GM12878 (cell line): ENCODE measurements at regions not wholly inside any gene's neighbourhood (a gene's known extent, or its start where the extent isn't known, plus 50 kb on each side); places are given as distances from the start of the nearest gene placed in this dataset.

Experiments
- ATAC-seq: fragments of 200-7000 bp; cut with Tn5 transposase; 3 replicates; pipeline ENCODE4 v1.9.1; 2020; ENCODE audit warnings: mild to moderate bottlenecking, moderate library complexity
- BruUV-seq: library from RNA; stranded (reverse); fragments of 400-500 nt; replicated peaks from 2 replicates; lab custom pipeline; 2021; lab: Mats Ljungman, UMichigan
- CTCF ChIA-PET: fragments of 300-600 bp; sonication (Branson Sonifier 250); formaldehyde crosslinking; extraction: SDS; loops from one replicate; lab custom pipeline; 2021; ENCODE audit warnings: inconsistent platforms; lab: Yijun Ruan, JAX
- POLR2A ChIA-PET: fragments of 350-600 bp; formaldehyde crosslinking; extraction: SDS; loops from one replicate; lab custom pipeline; 2021; ENCODE audit warnings: inconsistent platforms; lab: Charles Lee
- RAD21 ChIA-PET: fragments of 300-600 bp; sonication (Branson Sonifier 250); formaldehyde crosslinking; loops from one replicate; lab custom pipeline; 2023; ENCODE audit warnings: antibody characterized with exemption; ENCODE audit not compliant: unreplicated experiment; lab: Charles Lee
- SMC1A ChIA-PET: fragments of 300-600 bp; sonication (Branson Sonifier 250); formaldehyde crosslinking; loops from one replicate; lab custom pipeline; 2023; ENCODE audit not compliant: unreplicated experiment, uncharacterized antibody; lab: Charles Lee
- DNase-seq: peaks from one replicate; pipeline ENCODE4 v3.0.0-alpha.2; 2011; ENCODE audit warnings: low read depth, low spot score
- FAIRE-seq: peaks from 3 replicates; lab custom pipeline; 2011; peaks lifted over from hg19 to GRCh38; lab: Jason Lieb, UNC
- H2AFZ ChIP-seq: 2 replicates; pipeline ENCODE4 v1.6.0; 2011; ENCODE audit warnings: low read depth, low read length, control low read depth; ENCODE audit not compliant: control insufficient read depth
- H3K27ac ChIP-seq: 2 replicates; pipeline ENCODE4 v1.5.1; 2011; ENCODE audit warnings: control low read depth; ENCODE audit not compliant: control insufficient read depth, insufficient read depth
- H3K27me3 ChIP-seq, 2 experiments: replicated peaks in 1 of 2; 2 replicates each; pipeline versions ENCODE4 v1.6.0 to v1.6.1; 2011; ENCODE audit warnings: low read length in 1 of 2; ENCODE audit not compliant: control insufficient read depth in 2 of 2, insufficient read depth in 2 of 2
- H3K36me3 ChIP-seq, 2 experiments: 2 replicates each; pipeline ENCODE4 v1.5.1; 2011; ENCODE audit warnings: low read length in 1 of 2; ENCODE audit not compliant: control insufficient read depth in 2 of 2, insufficient read depth in 2 of 2
- H3K4me1 ChIP-seq: 2 replicates; pipeline ENCODE4 v1.6.1; 2011; ENCODE audit warnings: mild to moderate bottlenecking, low read length, moderate library complexity, mixed read lengths; ENCODE audit not compliant: control insufficient read depth, insufficient read depth
- H3K4me2 ChIP-seq: 2 replicates; pipeline ENCODE4 v1.6.0; 2011; ENCODE audit warnings: control low read depth; ENCODE audit not compliant: control insufficient read depth, insufficient read depth
- H3K4me3 ChIP-seq: fragments of 200-600 bp; sonication (generic); 2 replicates; pipeline ENCODE4 v1.5.1; 2016
- H3K79me2 ChIP-seq: 2 replicates; pipeline ENCODE4 v1.6.0; 2011; ENCODE audit warnings: low read length; ENCODE audit not compliant: control insufficient read depth, insufficient read depth
- H3K9ac ChIP-seq: 2 replicates; pipeline ENCODE4 v1.8.0; 2011; ENCODE audit warnings: low read length, control low read depth, mixed read lengths; ENCODE audit not compliant: control insufficient read depth, insufficient read depth
- H3K9me3 ChIP-seq: replicated peaks from 3 replicates; pipeline ENCODE4 v1.5.1; 2011; ENCODE audit warnings: mild to moderate bottlenecking, low read length; ENCODE audit not compliant: control insufficient read depth, insufficient read depth
- H4K20me1 ChIP-seq: 2 replicates; pipeline ENCODE4 v1.6.0; 2011; ENCODE audit not compliant: control insufficient read depth, insufficient read depth
- CBX5 ChIP-seq: sonication (generic); IDR thresholded peaks from 2 replicates; pipeline ENCODE4 v1.6.1; 2016; ENCODE audit warnings: low read depth, moderate library complexity, mild to moderate bottlenecking, inconsistent platforms
- CREB1 ChIP-seq: IDR thresholded peaks from 2 replicates; pipeline ENCODE4 v1.6.1; 2012; ENCODE audit warnings: low read depth, mild to moderate bottlenecking, inconsistent platforms
- IRF3 ChIP-seq: fragments of 450-650 bp; IDR thresholded peaks from 2 replicates; pipeline ENCODE4 v1.6.1; 2014; ENCODE audit warnings: mild to moderate bottlenecking
- PBX3 ChIP-seq: IDR thresholded peaks from 2 replicates; pipeline ENCODE4 v1.6.1; 2011; ENCODE audit warnings: mild to moderate bottlenecking, low read depth, low read length, moderate library complexity; ENCODE audit not compliant: insufficient replicate concordance
- SKIL ChIP-seq: fragments of 450-650 bp; IDR thresholded peaks from 2 replicates; pipeline ENCODE4 v1.6.1; 2017; ENCODE audit warnings: mild to moderate bottlenecking, low read depth, inconsistent platforms; ENCODE audit not compliant: poor library complexity, severe bottlenecking
- SMC3 ChIP-seq: IDR thresholded peaks from 2 replicates; pipeline ENCODE4 v1.6.1; 2011; ENCODE audit warnings: low read length, improper control_type of control experiment, borderline replicate concordance
- TCF3 ChIP-seq: IDR thresholded peaks from 2 replicates; pipeline ENCODE4 v1.6.1; 2012; ENCODE audit warnings: low read depth, mild to moderate bottlenecking, low read length, borderline replicate concordance; ENCODE audit not compliant: insufficient read depth
- ZNF384 ChIP-seq: IDR thresholded peaks from 2 replicates; pipeline ENCODE4 v1.6.1; 2012; ENCODE audit warnings: low read depth, mild to moderate bottlenecking, low read length, improper control_type of control experiment, borderline replicate concordance
- WGBS: methylation state at CpG from one replicate; pipeline ENCODE4 v1.1.6; 2016; ENCODE audit warnings: low lambda C conversion rate; ENCODE audit not compliant: insufficient replicate concordance, insufficient coverage; ENCODE audit errors: missing lambda C conversion rate; 5-methylcytosine and 5-hydroxymethylcytosine counted together
- in situ Hi-C: fragments of 300-500 bp; cut with MboI; formaldehyde crosslinking; loops from 9 replicates; pipeline ENCODE4 v1.14.3; 2018; ENCODE audit warnings: mixed read lengths
- intact Hi-C: fragments of 100-400 bp; cut with micrococcal nuclease; formaldehyde crosslinking; loops from one replicate; pipeline ENCODE4 v1.14.2; 2022; ENCODE audit not compliant: unreplicated experiment
- TF ChIP-seq, protein P1 (sequence below): fragments of 450-650 bp; formaldehyde crosslinking; IDR thresholded peaks from 2 replicates; pipeline ENCODE4 v1.4.0; 2020; ENCODE audit warnings: mild to moderate bottlenecking, moderate library complexity

DNA sequence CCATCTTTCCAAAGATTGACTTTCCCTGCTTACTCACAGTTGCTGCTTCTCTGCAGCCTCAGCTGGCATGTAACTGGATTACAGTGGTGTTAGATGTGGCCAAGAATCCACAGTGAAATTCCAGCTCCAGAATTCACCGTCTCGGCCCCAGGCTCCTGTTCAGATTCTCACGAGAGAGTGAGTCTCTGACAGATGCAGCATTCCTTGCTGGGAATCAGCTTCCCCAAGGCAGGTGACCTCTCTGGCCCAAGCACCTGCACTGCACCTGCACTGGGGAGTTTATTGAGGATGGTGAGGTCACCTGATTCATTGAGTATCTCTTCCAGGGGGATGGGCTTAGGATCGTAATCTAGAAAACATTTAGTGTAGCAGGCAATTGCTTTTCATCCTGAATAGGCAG, 600.5 kb upstream of the RBFOX1 start:
- H3K79me2 ChIP-seq, result no peaks in the 10 kb centered on the region
- ChIA-PET CTCF (no interaction called here), RAD21 (no interaction called here), POLR2A (no interaction called here), SMC1A (no interaction called here)
- intact Hi-C loops, result no loop called here
- H3K4me1 ChIP-seq, result no peaks in the 10 kb centered on the region
- no peak for ATAC-seq
- no peaks in the 10 kb centered on the region for H3K27me3 ChIP-seq
- FAIRE-seq, result no peak
- H3K4me3 ChIP-seq, result no peak overlapping the region
- no peak for DNase-seq
- no peaks in the 10 kb centered on the region for H3K9me3 ChIP-seq
- in situ Hi-C loops, result loop anchor here (10.0 kb wide), 1 partner anchor 47 kb away; no protein-coding TSS in a partner anchor
- BruUV-seq, result no TSS peak
- no peaks in the 10 kb centered on the region for H4K20me1 ChIP-seq
- no peak overlapping the region for H3K27ac ChIP-seq
- no peaks in the 10 kb centered on the region for H3K36me3 ChIP-seq
- 15% methylated on average over 4 of the region's 4 CpGs for WGBS
- H3K9ac ChIP-seq, result no peak overlapping the region
- no peak overlapping the region for H3K4me2 ChIP-seq
- no peak overlapping the region for H2AFZ ChIP-seq
- TF ChIP-seq CREB1, result no peak
- TF ChIP-seq TCF3, result no peak
- no peak for TF ChIP-seq SMC3

DNA sequence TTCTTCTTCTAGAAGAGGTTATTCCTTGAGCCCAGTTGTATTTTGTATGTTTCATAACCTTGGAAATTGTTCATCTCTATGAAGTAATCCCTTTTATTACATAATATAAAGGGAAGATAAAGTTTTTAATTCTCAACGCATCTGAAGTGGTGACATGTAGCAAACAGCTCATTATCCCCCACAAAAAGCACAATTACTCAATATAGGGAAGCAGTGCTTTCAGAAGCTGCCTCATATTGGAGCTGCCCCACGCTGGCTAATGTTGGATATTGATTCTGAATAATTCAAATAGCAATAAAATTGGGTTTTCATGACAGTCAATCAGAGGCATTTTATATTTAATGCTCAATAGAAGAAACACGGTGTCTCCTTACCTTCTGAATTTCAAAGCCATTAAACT, 604.3 kb upstream of the RBFOX1 start:
- no peak for DNase-seq
- no peak overlapping the region for H3K9ac ChIP-seq
- H3K4me2 ChIP-seq, result no peak overlapping the region
- no peaks in the 10 kb centered on the region for H3K79me2 ChIP-seq
- ChIA-PET SMC1A (no interaction called here), POLR2A (no interaction called here), RAD21 (no interaction called here), CTCF (no interaction called here)
- no peak overlapping the region for H3K27ac ChIP-seq
- no peak overlapping the region for H2AFZ ChIP-seq
- no peaks in the 10 kb centered on the region for H3K9me3 ChIP-seq
- no peaks in the 10 kb centered on the region for H4K20me1 ChIP-seq
- 30% methylated on average over 3 of the region's 3 CpGs for WGBS
- ATAC-seq, result no peak
- H3K4me3 ChIP-seq, result no peak overlapping the region
- in situ Hi-C loops (loop anchor here (10.0 kb wide), 1 partner anchor 64 kb away; no protein-coding TSS in a partner anchor), intact Hi-C loops (no loop called here)
- H3K27me3 ChIP-seq, result no peaks in the 10 kb centered on the region
- BruUV-seq, result no TSS peak
- FAIRE-seq, result no peak
- H3K36me3 ChIP-seq, result no peaks in the 10 kb centered on the region
- H3K4me1 ChIP-seq, result no peaks in the 10 kb centered on the region
- TF ChIP-seq CBX5 (no peak), ZNF384 (no peak), IRF3 (no peak), SKIL (no peak), PBX3 (no peak)
- TF ChIP-seq, protein P1, sequence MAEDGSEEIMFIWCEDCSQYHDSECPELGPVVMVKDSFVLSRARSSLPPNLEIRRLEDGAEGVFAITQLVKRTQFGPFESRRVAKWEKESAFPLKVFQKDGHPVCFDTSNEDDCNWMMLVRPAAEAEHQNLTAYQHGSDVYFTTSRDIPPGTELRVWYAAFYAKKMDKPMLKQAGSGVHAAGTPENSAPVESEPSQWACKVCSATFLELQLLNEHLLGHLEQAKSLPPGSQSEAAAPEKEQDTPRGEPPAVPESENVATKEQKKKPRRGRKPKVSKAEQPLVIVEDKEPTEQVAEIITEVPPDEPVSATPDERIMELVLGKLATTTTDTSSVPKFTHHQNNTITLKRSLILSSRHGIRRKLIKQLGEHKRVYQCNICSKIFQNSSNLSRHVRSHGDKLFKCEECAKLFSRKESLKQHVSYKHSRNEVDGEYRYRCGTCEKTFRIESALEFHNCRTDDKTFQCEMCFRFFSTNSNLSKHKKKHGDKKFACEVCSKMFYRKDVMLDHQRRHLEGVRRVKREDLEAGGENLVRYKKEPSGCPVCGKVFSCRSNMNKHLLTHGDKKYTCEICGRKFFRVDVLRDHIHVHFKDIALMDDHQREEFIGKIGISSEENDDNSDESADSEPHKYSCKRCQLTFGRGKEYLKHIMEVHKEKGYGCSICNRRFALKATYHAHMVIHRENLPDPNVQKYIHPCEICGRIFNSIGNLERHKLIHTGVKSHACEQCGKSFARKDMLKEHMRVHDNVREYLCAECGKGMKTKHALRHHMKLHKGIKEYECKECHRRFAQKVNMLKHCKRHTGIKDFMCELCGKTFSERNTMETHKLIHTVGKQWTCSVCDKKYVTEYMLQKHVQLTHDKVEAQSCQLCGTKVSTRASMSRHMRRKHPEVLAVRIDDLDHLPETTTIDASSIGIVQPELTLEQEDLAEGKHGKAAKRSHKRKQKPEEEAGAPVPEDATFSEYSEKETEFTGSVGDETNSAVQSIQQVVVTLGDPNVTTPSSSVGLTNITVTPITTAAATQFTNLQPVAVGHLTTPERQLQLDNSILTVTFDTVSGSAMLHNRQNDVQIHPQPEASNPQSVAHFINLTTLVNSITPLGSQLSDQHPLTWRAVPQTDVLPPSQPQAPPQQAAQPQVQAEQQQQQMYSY (CRISPR knock-in tag), result no peak
